Endodermal cell (in vitro differentiated cells): ENCODE measurements at regions not wholly inside any gene's neighbourhood (a gene's known extent, or its start where the extent isn't known, plus 50 kb on each side); places are given as distances from the start of the nearest gene placed in this dataset.

Experiments
- DNase-seq: peaks from one replicate; pipeline ENCODE4 v3.0.0-alpha.2; 2017
- H3K27ac ChIP-seq: 2 replicates; pipeline ENCODE4 v1.5.1; 2013; ENCODE audit warnings: mild to moderate bottlenecking, low read depth, low read length, moderate library complexity
- H3K27me3 ChIP-seq: 2 replicates; pipeline ENCODE4 v1.6.1; 2013; ENCODE audit warnings: mild to moderate bottlenecking, low read length, moderate library complexity; ENCODE audit not compliant: insufficient read depth, control insufficient read depth, poor library complexity, severe bottlenecking
- H3K36me3 ChIP-seq: 2 replicates; pipeline ENCODE4 v1.7.0; 2013; ENCODE audit warnings: mild to moderate bottlenecking, low read length, moderate library complexity; ENCODE audit not compliant: control insufficient read depth, insufficient read depth
- H3K4me1 ChIP-seq: one replicate; pipeline ENCODE4 v1.7.0; 2013; ENCODE audit warnings: low read length; ENCODE audit not compliant: control insufficient read depth, insufficient read depth
- H3K4me3 ChIP-seq: 2 replicates; pipeline ENCODE4 v1.5.1; 2013; ENCODE audit warnings: mild to moderate bottlenecking, low read length, moderate library complexity
- H3K9ac ChIP-seq: 2 replicates; pipeline ENCODE4 v1.6.1; 2013; ENCODE audit warnings: mild to moderate bottlenecking, low read length, moderate library complexity; ENCODE audit not compliant: poor library complexity, severe bottlenecking; ENCODE audit errors: extremely low read depth
- H3K9me3 ChIP-seq: 2 replicates; pipeline ENCODE4 v1.6.1; 2013; ENCODE audit warnings: mild to moderate bottlenecking, low read length, moderate library complexity; ENCODE audit not compliant: control insufficient read depth
- H3K27ac Mint-ChIP-seq: 2 replicates; pipeline ENCODE4 v1.8.0; 2020; ENCODE audit warnings: mixed read lengths
- H3K27me3 Mint-ChIP-seq: 2 replicates; pipeline ENCODE4 v1.8.0; 2021; ENCODE audit warnings: mild to moderate bottlenecking, mixed read lengths; ENCODE audit not compliant: insufficient read depth
- H3K36me3 Mint-ChIP-seq: 2 replicates; pipeline ENCODE4 v1.8.0; 2020; ENCODE audit warnings: low read depth, mixed read lengths
- H3K4me1 Mint-ChIP-seq: 2 replicates; pipeline ENCODE4 v1.8.0; 2020; ENCODE audit warnings: mixed read lengths
- H3K4me3 Mint-ChIP-seq: 2 replicates; pipeline ENCODE4 v1.8.0; 2020; ENCODE audit warnings: mild to moderate bottlenecking, moderate library complexity, mixed read lengths
- H3K9me3 Mint-ChIP-seq: 2 replicates; pipeline ENCODE4 v1.8.0; 2020; ENCODE audit warnings: mild to moderate bottlenecking, mixed read lengths
- WGBS, 2 experiments: methylation state at CpG; one replicate each; pipeline versions ENCODE4 v1.1.5 to v1.1.7; 2013; ENCODE audit warnings: missing lambda C conversion rate in 2 of 2, mixed read lengths in 1 of 2; ENCODE audit not compliant: insufficient coverage in 1 of 2, insufficient read length in 1 of 2; 5-methylcytosine and 5-hydroxymethylcytosine counted together
- TF ChIP-seq, protein P1 (sequence below): fragments of 200-600 bp; sonication (generic); conservative IDR thresholded peaks from 2 replicates; pipeline ENCODE4 v1.5.0; 2021; ENCODE audit warnings: antibody characterized with exemption, mild to moderate bottlenecking

DNA sequence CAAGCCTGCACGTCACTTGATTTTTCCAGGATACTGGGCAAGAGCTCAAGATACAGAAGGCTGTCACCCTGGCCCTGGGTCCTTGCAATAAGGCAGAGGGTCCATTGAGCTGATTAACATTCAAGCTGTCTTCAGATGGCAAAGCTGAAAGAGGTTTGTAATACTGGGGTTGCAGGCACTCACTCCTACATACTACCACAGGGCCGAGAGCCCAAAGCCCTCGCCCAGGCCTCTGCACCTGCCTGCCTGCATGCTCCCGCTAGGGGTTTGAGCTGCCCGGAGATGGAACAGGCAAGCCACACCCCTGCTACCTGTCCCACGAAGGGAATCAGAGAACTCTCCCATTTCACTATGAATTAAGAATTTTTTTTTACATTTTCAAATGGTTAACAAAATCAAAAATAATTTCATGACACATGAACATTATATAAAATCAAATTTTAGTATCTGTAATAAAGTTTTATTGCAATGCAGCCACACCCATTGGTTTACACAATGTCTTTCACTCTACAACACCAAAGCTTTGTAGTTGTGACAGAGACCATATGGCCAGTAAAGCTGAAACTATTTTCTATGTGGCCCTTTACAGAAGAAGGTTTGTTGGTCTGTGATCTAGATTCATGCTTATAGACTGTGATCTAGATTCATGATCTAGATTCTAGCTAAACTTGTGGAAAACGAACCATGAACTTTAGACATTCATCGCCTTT, 530.4 kb upstream of the IGFBP7 start:
- Mint-ChIP-seq H3K27ac (no peak overlapping the region), H3K36me3 (no peaks in the 10 kb centered on the region), H3K27me3 (no peaks in the 10 kb centered on the region), H3K4me3 (no peak overlapping the region), H3K4me1 (no peaks in the 10 kb centered on the region), H3K9me3 (no peaks in the 10 kb centered on the region)
- TF ChIP-seq, protein P1, sequence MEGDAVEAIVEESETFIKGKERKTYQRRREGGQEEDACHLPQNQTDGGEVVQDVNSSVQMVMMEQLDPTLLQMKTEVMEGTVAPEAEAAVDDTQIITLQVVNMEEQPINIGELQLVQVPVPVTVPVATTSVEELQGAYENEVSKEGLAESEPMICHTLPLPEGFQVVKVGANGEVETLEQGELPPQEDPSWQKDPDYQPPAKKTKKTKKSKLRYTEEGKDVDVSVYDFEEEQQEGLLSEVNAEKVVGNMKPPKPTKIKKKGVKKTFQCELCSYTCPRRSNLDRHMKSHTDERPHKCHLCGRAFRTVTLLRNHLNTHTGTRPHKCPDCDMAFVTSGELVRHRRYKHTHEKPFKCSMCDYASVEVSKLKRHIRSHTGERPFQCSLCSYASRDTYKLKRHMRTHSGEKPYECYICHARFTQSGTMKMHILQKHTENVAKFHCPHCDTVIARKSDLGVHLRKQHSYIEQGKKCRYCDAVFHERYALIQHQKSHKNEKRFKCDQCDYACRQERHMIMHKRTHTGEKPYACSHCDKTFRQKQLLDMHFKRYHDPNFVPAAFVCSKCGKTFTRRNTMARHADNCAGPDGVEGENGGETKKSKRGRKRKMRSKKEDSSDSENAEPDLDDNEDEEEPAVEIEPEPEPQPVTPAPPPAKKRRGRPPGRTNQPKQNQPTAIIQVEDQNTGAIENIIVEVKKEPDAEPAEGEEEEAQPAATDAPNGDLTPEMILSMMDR = no peak
- Histone ChIP-seq H3K9ac (no peak overlapping the region), H3K4me1 (no peaks in the 10 kb centered on the region), H3K4me3 (no peak overlapping the region), H3K9me3 (no peaks in the 10 kb centered on the region), H3K27me3 (no peaks in the 10 kb centered on the region), H3K27ac (no peak overlapping the region), H3K36me3 (no peaks in the 10 kb centered on the region)
- no peak for DNase-seq
- WGBS, 2 experiments = 88 to 89% methylated on average over 3 to 8 of the region's 8 CpGs

DNA sequence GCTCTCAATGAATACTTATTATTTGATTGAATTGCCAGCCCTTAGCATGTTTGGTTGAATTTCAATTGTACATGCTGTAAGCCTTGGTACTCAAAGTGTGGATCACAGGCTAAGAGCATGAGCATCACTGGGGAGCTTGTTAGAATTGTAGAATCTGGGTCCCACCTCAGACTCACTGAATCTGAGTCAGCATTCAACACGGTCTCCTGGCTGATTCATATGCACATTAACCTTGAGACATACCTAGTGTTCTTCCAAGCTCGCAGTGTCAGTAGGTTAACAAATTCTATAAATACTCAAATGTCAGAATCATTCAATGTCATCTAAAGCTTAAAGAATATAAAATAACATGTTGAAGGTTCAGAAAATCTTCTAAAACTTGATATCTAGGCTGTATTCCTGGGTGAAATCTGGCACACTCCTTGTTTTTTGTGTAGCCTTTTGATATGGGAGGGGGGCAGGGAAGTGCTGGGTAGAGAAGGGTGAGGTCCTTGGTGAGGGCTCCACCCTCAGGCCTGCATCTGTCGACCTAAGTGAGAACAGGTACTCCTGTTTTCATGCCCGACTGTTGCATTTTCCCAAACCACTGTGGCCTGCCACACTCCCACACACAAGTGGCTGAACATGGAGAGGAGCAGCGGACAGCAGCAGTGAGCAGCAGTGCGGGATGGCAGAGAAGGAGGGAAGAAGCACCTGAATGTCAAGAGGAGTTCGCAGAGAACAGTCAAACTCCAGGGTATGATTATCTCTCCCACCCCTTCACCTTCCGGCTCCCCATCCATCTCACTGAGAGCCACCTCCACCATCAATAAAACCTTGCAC, 529.6 kb upstream of the IGFBP7 start:
- H3K36me3 Mint-ChIP-seq = no peaks in the 10 kb centered on the region
- no peaks in the 10 kb centered on the region for H3K4me1 Mint-ChIP-seq
- Histone ChIP-seq H3K4me3 (no peak overlapping the region), H3K4me1 (no peaks in the 10 kb centered on the region), H3K27ac (no peak overlapping the region), H3K9me3 (no peaks in the 10 kb centered on the region), H3K27me3 (no peaks in the 10 kb centered on the region), H3K36me3 (no peaks in the 10 kb centered on the region), H3K9ac (no peak overlapping the region)
- WGBS, 2 experiments = 50 to 80% methylated on average over 1 to 8 of the region's 8 CpGs
- no peak overlapping the region for H3K4me3 Mint-ChIP-seq
- no peaks in the 10 kb centered on the region for H3K27me3 Mint-ChIP-seq
- TF ChIP-seq, protein P1 = no peak
- DNase-seq = peak; percentile 48
- no peaks in the 10 kb centered on the region for H3K9me3 Mint-ChIP-seq
- peak overlapping the region; percentile 55 for H3K27ac Mint-ChIP-seq

DNA sequence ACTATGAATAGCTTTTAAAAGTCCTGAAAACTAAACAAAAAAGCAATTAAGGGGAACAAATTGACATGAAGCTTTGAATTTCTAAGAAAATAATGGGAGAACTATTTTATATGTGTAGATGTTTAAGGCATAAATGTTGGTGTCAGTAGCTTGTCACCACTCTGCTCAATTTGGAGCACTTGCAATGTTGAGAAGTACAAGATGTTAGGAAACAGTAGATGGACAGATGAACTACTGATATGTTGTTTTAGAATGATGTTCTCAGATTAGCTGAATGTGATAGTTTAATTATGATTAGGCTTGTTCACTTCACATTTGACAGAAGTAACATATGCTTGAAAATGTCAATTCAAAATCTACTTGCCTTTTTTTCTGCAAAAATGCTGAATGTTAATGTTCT, 525.7 kb upstream of the IGFBP7 start:
- Mint-ChIP-seq H3K27ac (no peak overlapping the region), H3K9me3 (no peaks in the 10 kb centered on the region), H3K36me3 (no peaks in the 10 kb centered on the region), H3K27me3 (no peaks in the 10 kb centered on the region), H3K4me3 (no peak overlapping the region), H3K4me1 (no peaks in the 10 kb centered on the region)
- no peaks in the 10 kb centered on the region for H3K27me3 ChIP-seq
- no peak overlapping the region for H3K9ac ChIP-seq
- no peak overlapping the region for H3K4me3 ChIP-seq
- no peak overlapping the region for H3K27ac ChIP-seq
- TF ChIP-seq, protein P1 = no peak
- H3K36me3 ChIP-seq = no peaks in the 10 kb centered on the region
- DNase-seq = no peak
- H3K4me1 ChIP-seq = no peaks in the 10 kb centered on the region
- H3K9me3 ChIP-seq = no peaks in the 10 kb centered on the region
